ENCODE measurements at regions not wholly inside any gene's neighbourhood (a gene's known extent, or its start where the extent isn't known, plus 50 kb on each side); places are given as distances from the start of the nearest gene placed in this dataset.
"Not testable (repeated sequence)": the region's sequence is repeated elsewhere in the genome, so short reads cannot be mapped to it uniquely, and the experiment has no call there.

DNA sequence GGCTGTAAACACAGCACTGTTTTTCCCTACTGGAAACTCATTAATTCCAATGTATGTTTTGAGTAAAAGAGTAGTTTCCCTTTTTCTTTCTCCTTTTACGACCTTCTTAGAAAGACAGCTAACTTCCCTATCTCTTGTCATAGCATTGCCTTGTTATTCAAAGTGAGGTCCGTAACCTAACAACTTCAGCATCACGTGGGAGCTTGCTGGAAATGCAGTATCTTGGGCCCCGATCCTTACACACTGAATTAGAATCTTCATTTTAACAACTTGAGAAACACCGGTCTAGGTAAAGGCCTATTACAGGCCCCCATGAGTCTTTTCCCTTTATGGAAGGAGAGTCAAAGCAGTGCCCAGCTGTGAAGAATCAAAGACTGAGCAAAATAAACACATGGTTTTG is 230.7 kb upstream of the PRKD1 start:
- DNase-seq (ENCODE audit: low read depth in 2 of 2), result no peak

DNA sequence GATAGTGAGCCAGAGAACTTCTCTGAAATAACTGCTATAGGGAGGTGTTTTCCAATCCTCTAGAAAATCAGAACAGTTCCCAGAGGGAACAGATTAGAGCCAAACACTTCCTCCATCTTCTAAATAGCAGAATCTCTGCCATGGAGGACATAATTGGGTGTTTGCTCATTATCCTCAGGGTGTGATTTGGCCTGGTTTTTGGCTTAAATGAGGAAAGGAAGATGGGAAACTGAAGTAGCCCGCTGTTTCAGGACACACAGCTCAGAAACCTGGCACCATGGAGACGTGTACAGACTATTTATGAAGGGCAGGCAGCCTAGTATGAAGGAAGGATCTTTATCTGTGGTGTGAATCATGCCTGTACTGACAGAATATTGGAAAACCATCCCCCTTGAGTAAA is 231.7 kb upstream of the PRKD1 start:
- DNase-seq (ENCODE audit: low read depth in 2 of 2), result no peak

DNA sequence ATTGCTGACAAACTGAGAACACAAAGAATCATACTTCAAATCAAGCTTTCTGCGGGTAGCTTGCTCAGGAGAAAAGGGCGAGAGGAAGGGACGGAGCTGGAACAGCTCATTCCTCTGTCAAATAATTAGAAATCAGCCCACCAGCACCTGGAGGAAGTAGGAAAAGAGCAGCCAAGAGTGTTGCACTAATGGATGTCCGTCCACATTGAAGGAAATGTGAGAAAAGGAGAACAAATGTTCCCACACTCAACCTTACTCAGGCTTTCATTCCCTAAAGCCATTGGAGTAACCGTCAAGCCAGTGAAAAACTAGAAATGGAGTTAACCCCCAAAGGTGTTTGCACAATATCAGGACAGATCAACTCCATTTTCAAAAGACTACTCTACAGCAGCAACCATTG is 233.0 kb upstream of the PRKD1 start:
- DNase-seq (ENCODE audit: low read depth in 2 of 2), result no peak

DNA sequence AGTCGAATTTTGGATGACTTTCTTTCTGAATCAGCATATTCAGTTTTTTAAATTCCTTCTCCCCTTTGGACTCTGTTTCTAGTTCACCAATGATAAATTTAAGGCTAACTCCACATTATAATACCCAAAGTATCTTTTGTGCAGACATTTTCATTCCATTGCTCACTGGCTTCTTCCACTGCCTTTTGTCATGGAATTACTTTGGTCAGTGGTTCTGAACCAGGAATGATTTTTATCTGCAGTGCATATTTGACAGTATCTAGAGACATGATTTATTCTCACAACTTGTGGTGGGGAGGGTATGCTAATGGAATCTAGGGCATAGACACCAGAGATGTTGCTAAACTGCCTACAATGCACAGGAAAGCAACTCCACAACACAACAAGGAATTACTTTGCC is 234.4 kb upstream of the PRKD1 start:
- no peak for DNase-seq (ENCODE audit: low read depth in 2 of 2)

DNA sequence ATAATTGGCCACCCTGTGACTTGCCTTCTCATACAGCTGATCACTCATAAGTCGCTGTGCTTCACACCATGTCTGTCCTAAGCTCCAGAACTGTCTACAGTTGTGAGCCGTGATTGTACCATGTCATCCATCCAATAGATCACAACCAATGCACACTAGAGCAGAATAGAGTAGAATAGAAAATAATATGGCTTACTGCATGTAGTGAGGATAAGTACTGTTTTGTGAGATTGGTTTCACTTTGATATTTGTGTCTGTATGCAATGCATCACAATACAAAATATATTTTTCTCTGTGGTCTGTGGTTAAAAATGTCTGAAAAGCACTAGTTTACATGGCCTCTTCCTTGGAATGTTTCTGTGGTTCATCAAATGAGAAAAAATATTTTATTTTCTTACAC is 237.6 kb upstream of the PRKD1 start:
- DNase-seq (ENCODE audit: low read depth in 2 of 2), result no peak

DNA sequence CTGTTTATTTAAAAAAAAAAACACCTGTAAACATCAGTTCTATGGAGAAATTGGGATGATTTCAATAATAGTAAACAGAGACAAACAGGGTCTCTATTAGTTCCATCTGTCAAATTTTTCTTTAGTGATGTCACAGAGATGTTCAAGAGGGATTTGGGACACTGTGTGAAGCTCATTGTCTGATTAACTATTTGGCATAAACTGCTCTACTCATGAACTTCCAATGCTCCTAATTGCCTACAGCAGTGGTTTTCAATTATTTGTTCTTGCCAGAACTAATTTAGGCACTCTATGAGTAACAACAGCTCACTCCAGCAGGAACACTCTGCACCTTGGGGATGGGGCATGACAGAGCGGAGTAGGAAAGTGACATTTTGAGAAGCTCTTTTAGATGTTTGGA is 250.1 kb upstream of the PRKD1 start:
- no peak for DNase-seq (ENCODE audit: low read depth in 2 of 2)

DNA sequence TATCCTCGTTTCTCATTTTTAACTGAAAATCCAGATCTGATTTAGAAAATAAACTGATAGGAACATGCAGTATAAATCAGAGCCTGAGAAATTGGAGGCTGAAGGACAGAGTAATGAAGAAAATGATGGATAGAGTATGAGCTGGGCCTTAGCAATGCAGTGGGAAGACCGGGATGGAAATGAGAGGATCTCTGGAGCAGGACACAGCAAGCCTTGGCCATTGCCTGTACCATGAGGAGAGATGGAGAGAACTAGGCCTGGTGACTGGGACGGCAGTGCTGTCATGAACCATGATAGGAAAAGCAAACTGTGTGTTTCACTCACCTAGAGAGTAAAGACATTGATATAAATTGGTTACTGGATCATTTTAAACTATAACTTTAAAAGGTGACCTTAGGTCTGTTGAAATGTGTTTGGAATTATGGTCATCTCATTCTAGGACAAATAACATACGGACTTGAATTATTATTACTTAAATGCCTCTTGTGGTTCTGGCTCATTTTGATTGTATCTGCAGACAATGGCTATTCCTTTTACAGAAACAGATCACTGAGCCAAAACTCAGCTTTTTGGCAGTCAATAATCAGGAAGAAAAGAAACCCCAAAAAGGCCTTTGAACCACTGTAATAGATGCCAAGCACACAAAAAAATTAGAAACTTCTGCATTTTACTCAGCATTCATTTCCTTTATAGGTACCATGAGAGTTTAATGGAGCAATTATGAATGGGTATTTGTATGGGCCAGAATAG is 251.9 kb upstream of the PRKD1 start:
- no peak for DNase-seq (ENCODE audit: low read depth in 2 of 2)

DNA sequence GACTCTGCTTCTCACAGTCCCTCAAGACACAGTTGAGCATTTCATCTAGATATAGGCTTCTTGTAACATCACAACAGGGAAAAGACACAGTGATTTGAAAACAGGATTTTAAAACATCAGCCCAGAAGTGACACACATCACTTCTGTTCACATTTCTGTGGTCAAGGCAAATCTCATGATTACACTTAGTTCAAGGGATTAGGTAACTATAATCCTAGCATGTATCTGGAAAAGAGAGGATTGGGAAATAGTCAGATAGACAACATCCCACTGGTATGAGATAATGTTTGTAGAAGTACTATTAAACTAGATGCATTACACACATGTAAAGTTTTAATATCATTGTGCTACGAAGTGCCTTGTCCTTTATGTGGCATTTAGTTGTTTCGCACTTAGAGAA is 252.6 kb upstream of the PRKD1 start:
- DNase-seq (ENCODE audit: low read depth in 2 of 2), result no peak

DNA sequence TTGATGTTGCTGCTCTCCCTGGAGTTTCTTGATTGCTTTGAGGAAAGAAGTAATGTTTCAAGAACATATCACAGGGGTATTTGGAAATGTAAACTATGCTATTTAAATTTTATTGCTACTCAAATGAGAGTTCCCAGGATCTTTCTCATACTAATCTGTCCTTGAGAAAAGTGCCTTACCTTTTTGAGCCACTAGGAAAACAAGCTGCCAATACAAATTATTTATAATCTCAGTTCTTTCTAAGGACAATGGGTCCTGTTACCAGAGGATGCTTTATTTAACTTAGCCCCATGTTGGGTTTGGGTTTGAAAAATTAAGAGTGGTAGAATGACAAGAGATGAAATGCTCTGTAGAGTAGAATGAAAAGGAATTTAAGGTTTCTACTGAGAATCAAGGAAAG is 258.2 kb upstream of the PRKD1 start:
- no peak for DNase-seq (ENCODE audit: low read depth in 2 of 2)

DNA sequence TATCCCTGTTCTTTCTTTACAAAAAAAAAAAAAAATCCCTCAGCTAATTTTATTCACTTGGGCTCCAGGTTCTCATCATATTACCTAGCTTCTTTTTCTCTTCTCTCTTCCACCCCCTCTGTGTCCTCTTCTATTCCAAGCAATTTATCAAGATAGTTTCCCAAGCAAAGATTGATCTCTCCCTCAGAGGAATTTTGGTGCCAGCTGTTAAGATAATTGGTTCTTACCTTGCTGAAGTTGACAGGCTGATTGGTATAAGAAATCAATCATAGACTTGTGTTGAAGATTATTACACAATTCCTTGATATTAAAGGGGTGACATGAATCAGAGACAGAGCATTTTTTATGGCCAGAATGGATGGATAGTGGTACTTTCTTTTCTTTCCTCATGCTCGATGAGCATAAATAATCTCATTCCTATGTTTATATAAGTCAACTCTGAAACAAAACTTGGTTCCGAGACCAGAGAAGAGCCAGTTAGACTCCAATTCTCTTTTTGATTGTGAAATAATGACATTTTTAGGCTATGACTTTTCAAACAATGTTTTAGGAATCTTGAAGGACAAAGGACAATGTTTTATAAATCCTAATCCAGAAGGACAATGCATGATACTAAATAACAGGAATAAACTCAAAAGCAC is 264.1 kb upstream of the PRKD1 start:
- DNase-seq (ENCODE audit: low read depth in 2 of 2), result no peak

DNA sequence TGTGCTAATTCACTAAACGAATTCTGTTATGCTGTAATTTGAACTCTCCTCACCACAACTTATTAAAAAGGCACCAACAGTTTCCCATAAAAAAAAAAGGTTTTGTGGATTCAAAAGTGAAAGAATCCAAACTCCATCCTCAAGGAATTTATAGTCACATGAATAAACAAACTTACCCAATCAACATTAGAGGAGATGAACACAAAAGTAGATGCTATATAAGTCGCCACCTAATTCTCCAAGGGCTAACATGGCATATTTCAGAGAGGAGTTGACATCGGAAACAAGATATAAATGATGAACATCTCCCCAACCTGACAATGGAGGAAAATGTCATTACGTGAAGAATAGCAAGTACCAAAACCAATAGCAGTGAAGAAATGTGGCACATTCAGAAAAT is 265.5 kb upstream of the PRKD1 start:
- no peak for DNase-seq (ENCODE audit: low read depth in 2 of 2)

DNA sequence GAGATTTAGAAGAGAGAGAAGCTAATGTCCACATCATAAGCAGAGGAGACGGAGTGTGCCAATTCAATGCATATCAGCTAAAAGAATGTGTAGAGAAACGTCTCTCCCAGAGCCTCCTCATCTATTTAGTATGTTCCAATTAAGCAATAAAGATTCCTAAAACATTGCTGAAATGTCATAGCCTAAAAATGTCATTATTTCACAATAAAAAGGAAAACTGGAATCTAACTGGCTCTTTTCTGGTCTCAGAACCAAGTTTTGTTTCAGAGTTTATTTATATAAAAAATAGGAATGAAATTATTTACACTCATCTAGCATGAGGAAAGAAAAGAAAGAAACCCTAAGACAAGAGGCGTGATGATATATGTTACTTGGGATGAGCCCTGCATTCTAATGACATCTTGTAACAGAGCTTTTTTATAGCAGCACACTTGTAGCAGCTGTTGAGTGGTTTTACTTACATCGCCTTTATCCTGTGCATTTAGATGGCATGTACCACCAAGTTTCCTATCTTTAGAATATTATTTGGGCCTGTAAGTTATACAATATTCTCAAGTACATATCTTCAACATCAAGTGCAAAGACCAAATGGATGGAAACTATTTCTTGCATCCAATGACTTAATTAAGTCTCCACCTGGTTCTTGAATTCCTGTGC is 266.3 kb upstream of the PRKD1 start:
- no peak for DNase-seq (ENCODE audit: low read depth in 2 of 2)

DNA sequence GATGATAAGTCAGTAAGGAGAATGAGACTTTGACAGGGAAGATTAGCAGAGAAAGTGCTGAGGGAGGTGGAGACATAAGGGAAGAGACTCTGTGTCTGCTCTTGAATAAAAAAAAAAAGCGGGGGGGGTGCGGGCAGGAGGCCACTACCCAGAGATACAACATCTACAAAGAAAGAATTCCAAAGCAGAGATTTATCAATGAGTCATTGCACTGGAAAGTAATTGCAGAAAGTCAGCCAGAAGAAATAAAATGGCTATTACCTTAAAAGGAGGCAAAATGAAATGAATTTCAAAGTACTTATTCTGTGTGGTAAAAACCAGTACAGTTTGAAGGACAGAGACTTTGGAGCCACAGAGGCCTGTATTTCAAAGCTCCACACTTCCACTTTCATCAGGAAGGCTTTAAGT is 267.1 kb upstream of the PRKD1 start:
- DNase-seq (ENCODE audit: low read depth in 2 of 2), result no peak

DNA sequence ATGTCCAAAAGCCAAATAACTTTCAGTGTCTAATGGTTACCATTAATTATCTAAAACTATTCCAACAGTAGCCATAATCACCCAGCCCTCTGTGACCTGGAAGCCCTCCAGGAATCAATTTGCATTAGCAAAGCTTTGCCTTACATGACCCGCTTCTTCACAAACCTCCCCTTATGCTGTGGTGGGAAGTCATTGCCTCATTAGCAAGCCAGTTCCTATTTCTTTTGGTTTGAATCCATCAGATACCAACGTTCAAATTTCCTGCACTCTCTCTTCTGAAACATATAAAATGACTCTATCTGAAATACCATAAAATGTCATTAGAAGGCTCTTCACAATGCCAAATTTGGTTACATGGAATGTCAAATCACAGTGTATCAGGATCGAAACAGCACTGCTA is 268.3 kb upstream of the PRKD1 start:
- DNase-seq (ENCODE audit: low read depth in 2 of 2), result no peak

DNA sequence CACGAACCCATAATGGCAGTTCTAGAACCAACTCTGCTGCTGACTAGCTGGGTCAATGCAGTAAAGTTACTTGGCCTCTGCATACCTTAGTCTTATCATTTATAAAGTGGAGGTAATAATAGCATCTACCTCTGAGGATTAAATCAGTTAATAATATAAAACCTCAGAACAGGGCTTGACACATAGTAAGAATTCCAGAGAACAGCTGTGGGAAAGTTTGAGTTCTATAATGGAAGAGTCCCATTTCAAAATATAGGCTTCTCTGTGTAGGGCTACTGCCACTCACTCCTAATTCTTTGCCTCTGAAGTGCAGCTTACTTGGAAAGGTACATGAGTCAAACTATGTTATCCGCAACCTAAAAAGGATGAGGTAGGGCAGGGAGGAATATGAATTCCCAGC is 269.2 kb upstream of the PRKD1 start:
- no peak for DNase-seq (ENCODE audit: low read depth in 2 of 2)

DNA sequence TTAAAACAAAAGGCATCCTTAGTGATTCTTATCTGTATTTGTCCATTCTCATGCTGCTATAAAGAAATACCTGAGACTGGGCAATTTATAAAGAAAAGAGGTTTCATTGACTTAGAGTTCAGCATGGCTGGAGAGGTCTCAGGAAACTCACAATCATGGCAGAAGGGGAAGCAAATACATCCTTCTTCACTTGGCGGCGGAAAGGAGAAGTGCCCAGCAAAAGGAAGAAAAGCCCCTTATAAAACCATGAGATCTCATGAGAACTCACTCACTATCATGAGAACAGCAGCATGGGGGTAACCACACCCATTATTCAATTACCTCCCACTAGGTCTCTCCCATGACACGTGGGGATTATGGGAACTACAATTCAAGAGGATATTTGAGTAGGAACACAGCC is 271.1 kb upstream of the PRKD1 start:
- not testable (repeated sequence) for DNase-seq (ENCODE audit: low read depth in 2 of 2)

DNA sequence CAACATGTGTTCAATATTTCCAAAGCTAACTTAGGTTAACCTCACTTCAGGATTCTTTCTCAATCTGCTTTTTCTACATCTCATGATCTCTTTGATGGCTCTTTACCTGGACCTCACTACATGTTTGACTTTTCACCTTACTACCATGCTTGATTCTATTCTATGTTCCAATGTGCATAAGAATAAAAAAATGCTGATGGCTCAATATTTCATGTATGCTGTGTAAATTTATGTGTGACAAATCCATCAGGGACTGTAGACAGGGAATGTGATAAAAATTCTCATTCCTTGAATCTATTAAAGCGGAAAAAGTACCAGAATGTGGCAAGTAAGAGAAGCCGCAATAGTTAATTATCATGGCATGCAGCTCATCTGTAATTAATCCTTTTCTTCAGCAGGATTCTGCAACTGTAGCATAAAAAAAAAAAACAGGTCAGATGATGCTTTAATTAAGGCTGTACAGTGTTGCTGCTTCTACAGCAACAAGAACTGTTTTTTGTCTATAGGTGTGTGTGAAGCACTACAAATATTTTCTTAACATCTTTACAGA is 276.9 kb upstream of the PRKD1 start:
- DNase-seq (ENCODE audit: low read depth in 2 of 2), result no peak

DNA sequence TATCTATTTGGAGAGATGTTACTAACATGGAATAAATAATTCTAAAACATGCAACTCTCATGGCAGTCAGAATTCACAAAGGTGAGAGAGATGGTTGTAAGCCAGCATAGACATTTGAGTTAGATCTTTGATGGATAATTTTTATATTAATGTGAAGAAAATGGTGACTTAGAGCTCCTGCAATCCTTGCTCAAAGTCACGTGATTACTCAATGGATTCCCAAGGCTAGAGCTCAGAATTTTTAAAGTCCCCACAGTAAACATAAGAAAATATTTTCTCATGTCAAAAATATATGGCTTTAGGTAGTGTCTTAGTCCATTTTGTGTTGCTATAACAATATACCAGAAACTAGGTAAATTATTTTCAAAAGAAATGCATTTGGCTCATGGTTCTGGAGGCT is 281.5 kb upstream of the PRKD1 start:
- DNase-seq (ENCODE audit: low read depth in 2 of 2), result no peak

DNA sequence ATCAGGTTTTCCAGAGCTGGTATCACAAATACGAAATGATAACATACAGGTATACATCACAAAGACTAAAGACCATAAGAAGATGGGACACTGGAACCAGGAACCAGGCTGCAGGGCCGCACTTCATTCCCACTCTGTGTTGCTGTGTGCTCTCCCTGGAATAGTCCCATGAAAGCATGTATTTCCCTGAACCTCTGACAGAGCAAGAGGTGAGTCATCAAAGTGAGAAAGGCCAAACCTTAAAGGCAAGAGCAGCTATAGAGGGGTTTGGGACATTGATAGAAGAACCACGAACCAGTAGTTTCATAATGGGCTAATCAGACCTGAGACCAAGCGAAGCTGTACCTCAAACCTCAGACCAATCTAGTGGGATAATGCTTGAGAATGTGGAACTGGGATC is 283.0 kb upstream of the PRKD1 start:
- no peak for DNase-seq (ENCODE audit: low read depth in 2 of 2)

DNA sequence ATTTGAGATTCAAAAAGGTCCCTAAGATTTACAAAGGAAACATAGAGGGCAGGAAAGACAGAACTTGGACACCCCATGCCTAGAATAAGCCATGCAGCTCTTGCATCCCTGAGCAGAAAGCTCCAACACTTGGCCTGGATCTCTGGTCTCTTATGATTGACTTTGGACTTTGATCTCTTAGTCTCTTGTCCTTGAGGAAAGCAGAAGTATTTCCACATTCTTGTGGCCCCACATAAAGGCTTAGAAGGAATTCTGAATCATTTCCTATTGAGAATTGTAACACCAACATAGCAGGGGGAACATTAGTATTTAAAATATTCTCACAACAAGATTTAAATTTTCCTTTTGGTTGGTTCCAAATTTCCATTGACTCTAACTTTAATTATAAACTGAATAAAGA is 283.7 kb upstream of the PRKD1 start:
- DNase-seq (ENCODE audit: low read depth in 2 of 2), result no peak

DNA sequence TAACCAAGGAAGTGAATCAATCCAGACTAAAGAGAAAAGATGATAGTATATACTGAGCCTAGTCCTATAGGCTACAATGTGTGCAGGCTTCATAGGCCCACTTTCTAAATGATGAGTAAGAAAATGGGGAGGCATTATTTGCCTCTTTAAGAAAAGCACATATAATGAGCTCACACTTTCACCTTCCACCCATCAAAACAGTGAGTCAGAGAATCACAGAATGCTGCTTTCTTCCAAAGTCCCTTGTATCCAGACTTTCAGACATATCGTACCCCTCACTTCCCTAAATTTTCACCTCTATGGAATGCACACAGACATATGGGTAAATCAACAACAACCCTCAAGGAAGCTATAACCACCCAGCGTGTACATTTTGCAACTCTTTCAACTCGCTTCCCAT is 286.4 kb upstream of the PRKD1 start:
- no peak for DNase-seq (ENCODE audit: low read depth in 2 of 2)

DNA sequence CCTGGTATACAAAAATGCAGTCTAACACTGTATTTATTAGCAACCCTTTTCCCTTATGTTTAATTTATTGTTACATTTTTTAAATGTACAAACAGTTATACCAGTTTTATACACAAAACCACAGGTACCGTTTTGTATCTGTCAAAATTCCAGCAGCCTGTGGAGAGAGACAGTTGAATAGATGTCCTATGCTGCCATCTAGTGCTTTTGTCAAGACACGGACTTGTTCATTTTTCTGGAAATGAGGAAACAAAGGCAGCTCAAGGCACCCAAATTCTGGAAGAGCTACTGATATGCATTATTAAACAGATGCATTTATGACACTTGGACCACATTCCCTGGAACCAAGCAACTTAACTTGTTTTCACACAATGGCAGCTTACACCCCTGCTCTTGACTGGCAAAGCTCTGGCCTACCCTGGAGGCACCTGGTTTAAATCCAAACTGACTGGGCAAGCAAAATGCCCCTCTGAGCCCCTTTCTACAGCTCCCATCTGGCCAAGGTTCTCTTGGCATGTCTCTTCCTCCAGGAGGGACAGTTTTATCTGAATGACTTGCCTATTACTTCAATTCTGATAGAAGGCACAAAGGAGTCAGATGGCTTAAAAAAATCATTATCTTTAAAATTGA is 286.9 kb upstream of the PRKD1 start:
- DNase-seq (ENCODE audit: low read depth in 2 of 2), result no peak

DNA sequence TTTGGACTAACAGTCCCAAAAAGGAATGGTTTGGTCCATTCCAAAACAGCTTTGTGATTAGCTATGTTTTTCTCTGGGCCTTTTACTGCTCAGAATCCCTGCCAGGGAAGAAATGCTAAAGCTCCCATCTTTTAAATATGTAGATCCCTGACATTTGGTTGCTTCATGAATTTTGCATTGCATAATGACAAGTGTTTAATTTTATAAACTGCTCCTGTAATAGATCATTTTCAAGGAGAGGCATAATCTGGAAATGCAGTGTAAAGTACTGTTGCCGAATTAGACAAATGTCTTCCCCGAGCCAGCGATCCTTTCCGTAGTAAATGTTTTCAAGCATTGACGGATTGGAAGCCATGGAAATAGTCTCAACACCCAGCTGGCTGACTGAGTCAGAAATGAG is 291.3 kb upstream of the PRKD1 start:
- no peak for DNase-seq (ENCODE audit: low read depth in 2 of 2)
